GM23338 (cell line): ENCODE measurements at regions not wholly inside any gene's neighbourhood (a gene's known extent, or its start where the extent isn't known, plus 50 kb on each side); places are given as distances from the start of the nearest gene placed in this dataset.

ENCODE experiments used
- ATAC-seq: fragments of 200-7000 bp; cut with Tn5 transposase; 3 replicates; pipeline ENCODE4 v1.9.1; 2020
- DNase-seq: peaks from one replicate; pipeline ENCODE4 v3.0.0-alpha.2; 2015; ENCODE audit warnings: low spot score
- H2AFZ ChIP-seq: fragments of 200-600 bp; sonication (generic); 2 replicates; pipeline ENCODE4 v1.8.0; 2016; ENCODE audit warnings: antibody characterized with exemption, mild to moderate bottlenecking, moderate library complexity
- H3F3A ChIP-seq: fragments of 200-600 bp; sonication (generic); replicated peaks from 2 replicates; pipeline ENCODE4 v1.8.0; 2017; ENCODE audit warnings: antibody characterized with exemption, mixed run types, low read depth
- H3K27ac ChIP-seq: fragments of 200-600 bp; sonication (generic); 2 replicates; pipeline ENCODE4 v1.6.1; 2016; ENCODE audit warnings: low read depth
- H3K27me3 ChIP-seq: fragments of 200-600 bp; sonication (generic); 2 replicates; pipeline ENCODE4 v1.8.0; 2016; ENCODE audit warnings: mild to moderate bottlenecking, mixed run types, moderate library complexity; ENCODE audit not compliant: insufficient read depth
- H3K36me3 ChIP-seq: fragments of 200-600 bp; sonication (generic); 2 replicates; pipeline ENCODE4 v1.8.0; 2016; ENCODE audit warnings: mild to moderate bottlenecking; ENCODE audit not compliant: insufficient read depth
- H3K4me1 ChIP-seq: fragments of 200-600 bp; sonication (generic); 2 replicates; pipeline ENCODE4 v1.8.0; 2016; ENCODE audit warnings: mild to moderate bottlenecking, moderate library complexity; ENCODE audit not compliant: insufficient read depth
- H3K4me2 ChIP-seq: fragments of 200-600 bp; sonication (generic); 2 replicates; pipeline ENCODE4 v1.7.1; 2017; ENCODE audit warnings: mixed run types
- H3K4me3 ChIP-seq: fragments of 200-600 bp; sonication (generic); 2 replicates; pipeline ENCODE4 v1.6.1; 2016; ENCODE audit warnings: mixed run types
- H3K79me2 ChIP-seq: fragments of 200-600 bp; sonication (generic); replicated peaks from 2 replicates; pipeline ENCODE4 v1.8.0; 2017; ENCODE audit warnings: mild to moderate bottlenecking; ENCODE audit not compliant: insufficient read depth
- H3K9me2 ChIP-seq: fragments of 200-600 bp; sonication (generic); 2 replicates; pipeline ENCODE4 v1.8.0; 2017; ENCODE audit not compliant: insufficient read depth
- H4K20me1 ChIP-seq: fragments of 200-600 bp; sonication (generic); replicated peaks from 2 replicates; pipeline ENCODE4 v1.8.0; 2017; ENCODE audit warnings: mild to moderate bottlenecking; ENCODE audit not compliant: insufficient read depth
- H3K27ac Mint-ChIP-seq: 2 replicates; pipeline ENCODE4 v1.8.0; 2020; ENCODE audit warnings: inconsistent platforms, mild to moderate bottlenecking, moderate library complexity, mixed read lengths
- H3K27me3 Mint-ChIP-seq: 3 replicates; pipeline ENCODE4 v1.8.0; 2022; ENCODE audit warnings: low read depth, mild to moderate bottlenecking, moderate library complexity, mixed read lengths, inconsistent platforms; ENCODE audit not compliant: insufficient read depth, poor library complexity
- H3K36me3 Mint-ChIP-seq: 3 replicates; pipeline ENCODE4 v1.8.0; 2021; ENCODE audit warnings: low read depth, mild to moderate bottlenecking, inconsistent platforms, moderate library complexity, mixed read lengths
- H3K4me1 Mint-ChIP-seq: 3 replicates; pipeline ENCODE4 v1.8.0; 2020; ENCODE audit warnings: mild to moderate bottlenecking, inconsistent platforms, mixed read lengths
- H3K4me3 Mint-ChIP-seq: 3 replicates; pipeline ENCODE4 v1.8.0; 2021; ENCODE audit warnings: moderate library complexity, mild to moderate bottlenecking, inconsistent platforms, mixed read lengths
- H3K9me3 Mint-ChIP-seq: 3 replicates; pipeline ENCODE4 v1.8.0; 2020; ENCODE audit warnings: moderate library complexity, mild to moderate bottlenecking, inconsistent platforms, mixed read lengths
- CREB1 ChIP-seq: fragments of 250-450 bp; sonication (Bioruptor Pico); IDR thresholded peaks from 2 replicates; pipeline ENCODE4 v1.5.0; 2020; ENCODE audit warnings: low read depth, mild to moderate bottlenecking, moderate library complexity
- CTCF ChIP-seq, 2 experiments: fragments of 200-600 bp in 1 of 2; sonication (generic) in 1 of 2; conservative IDR thresholded peaks; 2 replicates each; pipeline versions ENCODE4 v1.5.1 to v1.6.1; 2016 to 2017; ENCODE audit warnings: antibody characterized with exemption in 2 of 2, low read depth in 2 of 2, mild to moderate bottlenecking in 2 of 2, moderate library complexity in 1 of 2
- EZH2 ChIP-seq: fragments of 200-600 bp; sonication (generic); IDR thresholded peaks from one replicate; pipeline ENCODE4 v1.8.0; 2017; ENCODE audit warnings: antibody characterized with exemption, mild to moderate bottlenecking, low read depth; ENCODE audit not compliant: unreplicated experiment
- EZH2phosphoT487 ChIP-seq: fragments of 200-600 bp; sonication (generic); IDR thresholded peaks from one replicate; pipeline ENCODE4 v1.8.1; 2018; ENCODE audit warnings: antibody characterized with exemption; ENCODE audit not compliant: unreplicated experiment
- JUNB ChIP-seq: IDR thresholded peaks from one replicate; pipeline ENCODE4 v1.6.1; 2016; ENCODE audit warnings: antibody characterized with exemption; ENCODE audit not compliant: unreplicated experiment
- POLR2AphosphoS5 ChIP-seq: IDR thresholded peaks from 2 replicates; pipeline ENCODE4 v1.6.1; 2016; ENCODE audit warnings: antibody characterized with exemption, low read depth
- STAT1 ChIP-seq: IDR thresholded peaks from one replicate; pipeline ENCODE4 v1.6.1; 2016; ENCODE audit warnings: antibody characterized with exemption; ENCODE audit not compliant: unreplicated experiment
- ZNF114 ChIP-seq: fragments of 250-450 bp; sonication (Bioruptor Pico); IDR thresholded peaks from 2 replicates; pipeline ENCODE4 v1.5.0; 2020; ENCODE audit warnings: mild to moderate bottlenecking, moderate library complexity
- ZNF331 ChIP-seq: fragments of 250-450 bp; sonication (Bioruptor Pico); IDR thresholded peaks from 2 replicates; pipeline ENCODE4 v1.5.0; 2020; ENCODE audit warnings: low read depth, mild to moderate bottlenecking, moderate library complexity
- ZNF462 ChIP-seq: fragments of 250-450 bp; sonication (Bioruptor Pico); IDR thresholded peaks from 2 replicates; pipeline ENCODE4 v1.5.0; 2020; ENCODE audit warnings: mild to moderate bottlenecking, moderate library complexity
- TF ChIP-seq, protein P1 (sequence below): IDR thresholded peaks from one replicate; pipeline ENCODE4 v1.6.1; 2018; ENCODE audit warnings: antibody characterized with exemption; ENCODE audit not compliant: unreplicated experiment

DNA sequence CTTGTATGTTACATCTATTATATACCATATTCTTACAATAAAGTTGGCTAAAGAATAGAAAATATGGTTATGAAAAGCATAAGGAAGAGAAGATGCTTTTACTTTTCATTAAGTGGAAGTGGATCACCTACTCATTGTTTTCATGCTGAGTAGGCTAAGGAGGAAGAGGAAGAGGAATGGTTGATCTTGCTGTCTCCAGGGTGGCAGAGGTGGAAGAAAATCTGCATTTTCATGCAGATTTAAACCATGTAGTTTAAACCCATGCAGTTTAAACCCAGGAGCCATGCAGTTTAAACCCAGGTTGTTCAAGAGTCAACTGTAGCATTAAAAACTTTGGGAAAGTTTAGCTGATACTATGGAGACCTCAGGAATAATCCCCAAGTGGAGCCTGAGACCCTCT, 214.8 kb upstream of the NAALADL2 start:
- H3K4me1 ChIP-seq, result peaks cover 9% of the 10 kb centered on the region; the same call in 1 of the 2 replicates
- H3K4me3 ChIP-seq, result no peak overlapping the region
- no peak for DNase-seq
- no peak overlapping the region for H2AFZ ChIP-seq
- Mint-ChIP-seq H3K27ac (peak overlapping the region; percentile 22; the same call in 1 of the 2 replicates), H3K4me3 (no peak overlapping the region), H3K9me3 (no peaks in the 10 kb centered on the region), H3K36me3 (no peaks in the 10 kb centered on the region), H3K27me3 (no peaks in the 10 kb centered on the region), H3K4me1 (peaks cover 14% of the 10 kb centered on the region)
- H3K36me3 ChIP-seq, result no peaks in the 10 kb centered on the region
- ATAC-seq, result peak; percentile 48
- no peaks in the 10 kb centered on the region for H3F3A ChIP-seq
- no peaks in the 10 kb centered on the region for H3K27me3 ChIP-seq
- no peaks in the 10 kb centered on the region for H4K20me1 ChIP-seq
- H3K79me2 ChIP-seq, result no peaks in the 10 kb centered on the region
- H3K9me2 ChIP-seq, result no peaks in the 10 kb centered on the region
- no peak overlapping the region for H3K4me2 ChIP-seq
- no peak for TF ChIP-seq JUNB
- no peak for TF ChIP-seq ZNF114 (CRISPR knock-in tag)
- TF ChIP-seq POLR2AphosphoS5, result no peak
- TF ChIP-seq, protein P1, sequence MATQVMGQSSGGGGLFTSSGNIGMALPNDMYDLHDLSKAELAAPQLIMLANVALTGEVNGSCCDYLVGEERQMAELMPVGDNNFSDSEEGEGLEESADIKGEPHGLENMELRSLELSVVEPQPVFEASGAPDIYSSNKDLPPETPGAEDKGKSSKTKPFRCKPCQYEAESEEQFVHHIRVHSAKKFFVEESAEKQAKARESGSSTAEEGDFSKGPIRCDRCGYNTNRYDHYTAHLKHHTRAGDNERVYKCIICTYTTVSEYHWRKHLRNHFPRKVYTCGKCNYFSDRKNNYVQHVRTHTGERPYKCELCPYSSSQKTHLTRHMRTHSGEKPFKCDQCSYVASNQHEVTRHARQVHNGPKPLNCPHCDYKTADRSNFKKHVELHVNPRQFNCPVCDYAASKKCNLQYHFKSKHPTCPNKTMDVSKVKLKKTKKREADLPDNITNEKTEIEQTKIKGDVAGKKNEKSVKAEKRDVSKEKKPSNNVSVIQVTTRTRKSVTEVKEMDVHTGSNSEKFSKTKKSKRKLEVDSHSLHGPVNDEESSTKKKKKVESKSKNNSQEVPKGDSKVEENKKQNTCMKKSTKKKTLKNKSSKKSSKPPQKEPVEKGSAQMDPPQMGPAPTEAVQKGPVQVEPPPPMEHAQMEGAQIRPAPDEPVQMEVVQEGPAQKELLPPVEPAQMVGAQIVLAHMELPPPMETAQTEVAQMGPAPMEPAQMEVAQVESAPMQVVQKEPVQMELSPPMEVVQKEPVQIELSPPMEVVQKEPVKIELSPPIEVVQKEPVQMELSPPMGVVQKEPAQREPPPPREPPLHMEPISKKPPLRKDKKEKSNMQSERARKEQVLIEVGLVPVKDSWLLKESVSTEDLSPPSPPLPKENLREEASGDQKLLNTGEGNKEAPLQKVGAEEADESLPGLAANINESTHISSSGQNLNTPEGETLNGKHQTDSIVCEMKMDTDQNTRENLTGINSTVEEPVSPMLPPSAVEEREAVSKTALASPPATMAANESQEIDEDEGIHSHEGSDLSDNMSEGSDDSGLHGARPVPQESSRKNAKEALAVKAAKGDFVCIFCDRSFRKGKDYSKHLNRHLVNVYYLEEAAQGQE, result no peak
- no peak for TF ChIP-seq CREB1 (CRISPR knock-in tag)
- TF ChIP-seq STAT1, result no peak
- no peak overlapping the region for H3K27ac ChIP-seq

- ATAC-seq (no peak), DNase-seq (no peak)
- Histone ChIP-seq H3K4me1 (no peaks in the 10 kb centered on the region), H3K4me3 (no peak overlapping the region), H3K9me2 (no peaks in the 10 kb centered on the region), H3F3A (no peaks in the 10 kb centered on the region), H3K36me3 (no peaks in the 10 kb centered on the region), H3K79me2 (no peaks in the 10 kb centered on the region), H3K27me3 (no peaks in the 10 kb centered on the region), H3K27ac (no peak overlapping the region), H3K4me2 (no peak overlapping the region), H2AFZ (no peak overlapping the region), H4K20me1 (no peaks in the 10 kb centered on the region)
- Mint-ChIP-seq H3K4me1 (peaks cover 2% of the 10 kb centered on the region; the same call in 2 of the 3 replicates), H3K36me3 (peaks cover 2% of the 10 kb centered on the region; the same call in 1 of the 3 replicates), H3K9me3 (peaks cover 2% of the 10 kb centered on the region; the same call in 1 of the 3 replicates), H3K27ac (no peak overlapping the region), H3K27me3 (peaks cover 3% of the 10 kb centered on the region), H3K4me3 (no peak overlapping the region)
- TF ChIP-seq EZH2 (no peak), ZNF331 (no peak), CTCF (conservative IDR thresholded peaks at IDR 0.05; ENCODE audit: low read depth in 2 of 2) (no peak), ZNF462 (CRISPR knock-in tag) (no peak), EZH2phosphoT487 (no peak), CREB1 (CRISPR knock-in tag) (no peak), STAT1 (no peak)
Observed at GRCh38 chr3:174651951-174652350, 207.2 kb upstream of the NAALADL2 start.
